ENCODE measurements at regions not wholly inside any gene's neighbourhood (a gene's known extent, or its start where the extent isn't known, plus 50 kb on each side); places are given as distances from the start of the nearest gene placed in this dataset.

DNA sequence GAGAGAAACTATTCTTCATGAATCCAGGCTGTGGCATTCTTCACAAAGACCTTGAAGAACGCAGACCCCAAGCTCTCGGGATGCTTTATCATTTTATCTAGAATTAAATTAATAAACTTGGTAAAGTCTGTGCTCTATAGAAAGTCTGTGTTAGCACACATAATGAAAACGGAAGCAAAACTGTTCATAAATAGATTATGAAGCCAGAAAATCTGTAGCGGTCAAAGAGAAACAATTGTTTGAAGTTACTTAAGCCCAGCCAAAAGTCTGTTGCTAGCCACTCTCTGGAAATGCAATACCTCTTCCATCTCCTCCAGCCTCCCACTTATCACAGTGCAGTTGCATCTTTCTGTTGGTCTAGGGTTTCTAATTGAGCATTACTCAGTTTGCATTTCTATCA, 375.9 kb downstream of the KIF4B start:
- no peak overlapping the region for H3K4me3 ChIP-seq (ENCODE audit: low read depth, low read length)
- DNase-seq = no peak
- no peaks in the 10 kb centered on the region for H3K36me3 ChIP-seq (replicated peaks)
- in situ Hi-C loops (cut with HindIII; ENCODE audit: low pct_ligation_motif_present, low sequenced_read_pairs) = no loop called here
- no peak overlapping the region for H3K27ac ChIP-seq
- no peaks in the 10 kb centered on the region for H3K27me3 ChIP-seq (replicated peaks)
- no peak for TF ChIP-seq CTCF (IDR thresholded peaks at IDR 0.05; ENCODE audit: low read depth, low read length, missing control alignments)

DNA sequence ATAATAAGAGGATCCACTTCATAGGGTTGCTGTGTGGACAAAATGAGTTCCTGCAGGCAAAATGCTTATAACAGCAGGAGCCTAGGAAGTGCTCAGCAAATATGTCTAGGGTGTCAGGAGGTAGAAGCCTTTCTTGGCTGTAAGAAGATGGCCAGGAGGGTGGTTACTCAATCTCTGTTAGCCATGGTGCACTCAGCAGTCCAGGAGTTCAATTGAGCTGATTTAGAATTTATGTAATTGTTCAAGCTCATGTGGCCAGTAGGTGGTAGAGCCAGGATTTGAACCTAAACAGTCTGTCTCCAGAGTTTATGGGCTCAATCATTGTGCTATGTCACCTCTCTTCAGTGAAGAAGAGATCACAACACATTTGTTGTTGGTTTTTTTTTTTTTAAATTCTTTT, 381.2 kb downstream of the KIF4B start:
- H3K36me3 ChIP-seq (replicated peaks) = no peaks in the 10 kb centered on the region
- H3K27me3 ChIP-seq (replicated peaks) = no peaks in the 10 kb centered on the region
- TF ChIP-seq CTCF (IDR thresholded peaks at IDR 0.05; ENCODE audit: low read depth, low read length, missing control alignments) = no peak
- H3K4me3 ChIP-seq (ENCODE audit: low read depth, low read length) = no peak overlapping the region
- DNase-seq = no peak
- in situ Hi-C loops (cut with HindIII; ENCODE audit: low pct_ligation_motif_present, low sequenced_read_pairs) = no loop called here
- no peak overlapping the region for H3K27ac ChIP-seq

DNA sequence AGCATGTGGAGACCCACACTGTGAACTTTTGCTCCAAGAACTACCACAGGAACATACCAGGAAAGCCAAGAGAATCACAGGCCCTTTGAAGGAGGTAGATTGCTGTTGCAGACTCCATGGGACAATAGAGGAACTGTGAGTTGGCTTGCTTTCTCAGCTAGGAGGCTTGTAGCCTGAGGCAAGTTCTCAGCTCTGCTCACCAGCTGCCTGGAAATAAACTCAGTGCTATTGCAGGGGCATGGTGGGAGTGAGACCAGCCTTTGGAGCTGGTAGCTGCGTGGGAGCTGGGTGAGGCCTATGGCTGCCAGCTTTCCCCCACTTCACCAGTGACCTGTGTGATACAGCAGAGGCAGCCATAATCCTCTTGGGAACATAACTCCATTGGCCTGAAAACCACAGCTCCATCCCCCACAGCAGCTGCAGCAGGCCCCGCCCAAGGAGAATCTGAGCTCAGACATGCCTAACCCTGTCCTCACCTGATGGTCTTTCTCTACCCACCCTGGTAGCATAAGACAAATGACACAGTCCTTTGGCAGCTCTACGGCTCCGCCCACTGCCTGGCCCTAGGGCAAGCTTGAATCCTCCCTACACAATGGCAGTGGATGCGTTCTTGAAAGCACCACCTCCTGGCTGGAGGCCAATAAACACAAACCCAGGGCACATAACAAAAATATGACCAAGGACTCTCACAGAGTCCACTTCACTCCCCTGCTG, 389.5 kb downstream of the KIF4B start:
- in situ Hi-C loops (cut with HindIII; ENCODE audit: low pct_ligation_motif_present, low sequenced_read_pairs) = no loop called here
- H3K27ac ChIP-seq = no peak overlapping the region

GRCh38 chr5:155406815-155407214, 393.3 kb downstream of the KIF4B start:
- H3K36me3 ChIP-seq (replicated peaks) = no peaks in the 10 kb centered on the region
- H3K27me3 ChIP-seq (replicated peaks) = no peaks in the 10 kb centered on the region
- H3K27ac ChIP-seq = no peak overlapping the region
- in situ Hi-C loops (cut with HindIII; ENCODE audit: low pct_ligation_motif_present, low sequenced_read_pairs) = no loop called here
- no peak for TF ChIP-seq CTCF (IDR thresholded peaks at IDR 0.05; ENCODE audit: low read depth, low read length, missing control alignments)
- DNase-seq = no peak
- no peak overlapping the region for H3K4me3 ChIP-seq (ENCODE audit: low read depth, low read length)

More for the DNA sequence above, 389.5 kb downstream of the KIF4B start:
- Histone ChIP-seq H3K4me3 (ENCODE audit: low read depth, low read length) (no peak overlapping the region), H3K27me3 (replicated peaks) (no peaks in the 10 kb centered on the region), H3K36me3 (replicated peaks) (no peaks in the 10 kb centered on the region)
- no peak for TF ChIP-seq CTCF (IDR thresholded peaks at IDR 0.05; ENCODE audit: low read depth, low read length, missing control alignments)
- no peak for DNase-seq

DNA sequence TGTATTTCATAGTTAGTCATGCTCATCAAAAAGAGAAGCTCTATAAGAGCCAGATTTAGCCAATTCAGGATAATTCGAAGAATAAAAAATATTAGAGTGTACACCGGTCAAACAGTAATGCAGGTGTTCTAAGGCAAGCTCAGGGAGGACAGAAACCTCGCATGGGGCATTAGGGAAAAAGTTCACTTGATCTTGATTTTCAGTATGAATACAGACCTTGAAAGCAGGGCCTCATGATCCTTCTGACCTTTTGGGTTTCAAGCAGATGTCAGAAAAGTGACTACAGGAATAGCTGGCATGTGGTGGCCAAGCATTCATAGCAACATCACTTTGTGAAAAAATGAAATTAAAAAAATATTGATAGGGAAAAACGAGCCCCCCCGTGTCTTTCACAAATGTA, 394.9 kb downstream of the KIF4B start:
- Histone ChIP-seq H3K4me3 (ENCODE audit: low read depth, low read length) (no peak overlapping the region), H3K27me3 (replicated peaks) (no peaks in the 10 kb centered on the region), H3K36me3 (replicated peaks) (no peaks in the 10 kb centered on the region), H3K27ac (no peak overlapping the region)
- TF ChIP-seq CTCF (IDR thresholded peaks at IDR 0.05; ENCODE audit: low read depth, low read length, missing control alignments) = no peak
- no peak for DNase-seq
- in situ Hi-C loops (cut with HindIII; ENCODE audit: low pct_ligation_motif_present, low sequenced_read_pairs) = no loop called here

DNA sequence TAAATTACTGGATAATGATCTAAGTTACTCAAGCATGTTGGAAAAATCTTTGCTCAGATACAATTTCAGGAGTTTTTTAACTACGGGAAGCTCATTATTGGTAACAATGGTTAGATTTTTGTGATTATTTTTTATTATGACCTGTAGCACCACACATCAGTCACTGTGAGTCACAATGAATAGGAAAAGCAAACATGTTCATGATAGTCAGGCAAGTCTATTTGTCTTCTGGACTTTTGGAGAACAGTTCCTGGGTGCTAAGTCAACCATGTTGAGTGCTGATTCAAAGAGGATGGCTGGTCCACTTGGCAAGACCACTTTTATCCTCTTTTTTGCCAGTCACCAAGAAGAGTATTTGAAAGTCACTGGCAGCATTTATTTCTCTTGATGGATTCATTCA, 403.2 kb downstream of the KIF4B start:
- H3K36me3 ChIP-seq (replicated peaks) = no peaks in the 10 kb centered on the region
- in situ Hi-C loops (cut with HindIII; ENCODE audit: low pct_ligation_motif_present, low sequenced_read_pairs) = no loop called here
- DNase-seq = no peak
- H3K27me3 ChIP-seq (replicated peaks) = no peaks in the 10 kb centered on the region
- TF ChIP-seq CTCF (IDR thresholded peaks at IDR 0.05; ENCODE audit: low read depth, low read length, missing control alignments) = no peak
- H3K27ac ChIP-seq = no peak overlapping the region
- no peak overlapping the region for H3K4me3 ChIP-seq (ENCODE audit: low read depth, low read length)
